Upper lobe of left lung (tissue), 6 donors: ENCODE measurements at regions not wholly inside any gene's neighbourhood (a gene's known extent, or its start where the extent isn't known, plus 50 kb on each side); places are given as distances from the start of the nearest gene placed in this dataset.

Experiments
- ATAC-seq, 2 donors: fragments of 200-7000 bp; cut with Tn5 transposase; one replicate each; pipeline ENCODE4 v1.9.1; 2022; ENCODE audit warnings: mild to moderate bottlenecking in 2 of 2, moderate library complexity in 2 of 2; ENCODE audit not compliant: low FRiP score in 2 of 2
- DNase-seq, 2 donors: peaks; one replicate each; pipeline ENCODE4 v3.0.0-alpha.2; 2019 to 2020
- H3K27ac ChIP-seq, 4 donors: fragments of 200-600 bp; sonication (generic); one replicate each; pipeline ENCODE4 v1.5.1; 2016 to 2019
- H3K27me3 ChIP-seq, 4 donors: fragments of 200-600 bp; sonication (generic); one replicate each; pipeline ENCODE4 v1.5.1; 2017 to 2019
- H3K36me3 ChIP-seq, 4 donors: fragments of 200-600 bp; sonication (generic); one replicate each; pipeline ENCODE4 v1.5.1; 2016 to 2019
- H3K4me1 ChIP-seq, 4 donors: fragments of 200-600 bp; sonication (generic); one replicate each; pipeline ENCODE4 v1.5.1; 2018 to 2019
- H3K4me3 ChIP-seq, 4 donors: fragments of 200-600 bp; sonication (generic); one replicate each; pipeline ENCODE4 v1.5.1; 2017 to 2019; ENCODE audit warnings: mild to moderate bottlenecking in 2 of 4, moderate library complexity in 1 of 4
- H3K9me3 ChIP-seq, 4 donors: fragments of 200-600 bp; sonication (generic); one replicate each; pipeline ENCODE4 v1.5.1; 2018 to 2019
- CTCF ChIP-seq, 6 experiments: fragments of 450-650 bp in 4 of 6; fragments of 200-600 bp in 2 of 6; sonication (generic) in 2 of 6; IDR thresholded peaks; one replicate each; pipeline ENCODE4 v1.5.1; 2016 to 2019; ENCODE audit warnings: antibody characterized with exemption in 6 of 6
- EP300 ChIP-seq, 4 donors: sonication (generic); formaldehyde crosslinking; IDR thresholded peaks; one replicate each; pipeline ENCODE4 v1.5.1; 2017; ENCODE audit warnings: antibody characterized with exemption in 4 of 4, control low read depth in 2 of 4
- POLR2A ChIP-seq, 4 donors: fragments of 450-650 bp; IDR thresholded peaks; one replicate each; pipeline ENCODE4 v1.5.1; 2016 to 2017; ENCODE audit warnings: antibody characterized with exemption in 4 of 4, mild to moderate bottlenecking in 2 of 4
- POLR2AphosphoS5 ChIP-seq, 2 donors: sonication (generic); formaldehyde crosslinking; IDR thresholded peaks; one replicate each; pipeline ENCODE4 v1.5.1; 2017; ENCODE audit warnings: antibody characterized with exemption in 2 of 2
- WGBS, 2 donors: methylation state at CpG; one replicate each; pipeline ENCODE4 v1.1.5; 2017 to 2018; 5-methylcytosine and 5-hydroxymethylcytosine counted together
- donor health status: DM: no; HTN: no; CAD: no; lungs with moderate emphysema.
- donor health status: DM: no; HTN: yes; CAD: no; lungs with severe emphysema.

DNA sequence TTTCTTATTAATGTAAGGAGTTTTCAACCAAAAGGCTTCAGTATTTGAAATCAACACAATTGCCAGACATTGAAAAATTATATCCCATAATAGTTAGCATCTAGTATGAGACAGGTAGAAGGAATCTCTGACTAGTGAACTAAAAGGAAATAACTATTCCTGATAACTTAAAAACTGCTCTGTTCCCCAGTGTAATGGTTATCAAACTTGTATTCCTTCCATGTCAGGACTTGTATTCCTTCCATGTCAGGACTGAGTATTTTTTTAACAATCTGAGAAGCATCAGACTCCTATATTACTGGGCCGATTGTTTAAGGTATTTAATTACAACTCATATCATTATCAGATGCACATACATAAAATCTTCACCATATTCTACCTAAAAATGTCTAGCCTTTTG is 238.5 kb downstream of the HNMT start:
- ATAC-seq (no peak), DNase-seq (no peak)
- no peak overlapping the region for H3K4me3 ChIP-seq
- H3K9me3 ChIP-seq: no peaks in the 10 kb centered on the region
- no peak for TF ChIP-seq CTCF (IDR thresholded peaks at IDR 0.05)
- TF ChIP-seq POLR2AphosphoS5 (IDR thresholded peaks at IDR 0.05): no peak
- no peak for TF ChIP-seq EP300 (IDR thresholded peaks at IDR 0.05)
- TF ChIP-seq POLR2A (IDR thresholded peaks at IDR 0.05): no peak
- no peaks in the 10 kb centered on the region for H3K4me1 ChIP-seq
- no peaks in the 10 kb centered on the region for H3K36me3 ChIP-seq
- H3K27ac ChIP-seq: no peak overlapping the region
- WGBS, 2 donors: 93 to 97% methylated on average over 1 of the region's 1 CpG
- H3K27me3 ChIP-seq: no peaks in the 10 kb centered on the region

DNA sequence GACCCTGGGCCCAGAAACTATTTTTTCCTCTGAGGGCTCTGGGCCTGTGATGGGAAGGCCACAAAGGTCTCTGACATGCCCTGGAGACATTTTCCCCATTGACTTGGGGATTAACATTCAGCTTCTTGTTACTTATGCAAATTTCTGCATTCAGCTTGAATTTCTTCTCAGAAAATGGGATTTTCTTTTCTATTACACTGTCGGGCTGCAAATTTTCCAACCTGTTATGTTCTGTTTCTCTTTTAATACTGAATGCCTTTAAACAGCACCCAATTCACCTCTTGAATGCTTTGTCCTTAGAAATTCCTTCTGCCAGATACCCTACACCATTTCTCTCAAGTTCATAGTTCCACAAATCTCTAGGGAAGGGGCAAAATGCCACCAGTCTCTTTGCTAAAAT is 241.0 kb downstream of the HNMT start:
- H3K4me1 ChIP-seq: no peaks in the 10 kb centered on the region
- TF ChIP-seq POLR2AphosphoS5 (IDR thresholded peaks at IDR 0.05): no peak
- TF ChIP-seq POLR2A (IDR thresholded peaks at IDR 0.05): no peak
- TF ChIP-seq CTCF (IDR thresholded peaks at IDR 0.05): no peak
- TF ChIP-seq EP300 (IDR thresholded peaks at IDR 0.05): no peak
- H3K27me3 ChIP-seq: no peaks in the 10 kb centered on the region
- ATAC-seq (no peak), DNase-seq (no peak)
- WGBS, 2 donors: 88 to 95% methylated on average over 1 of the region's 1 CpG
- no peak overlapping the region for H3K27ac ChIP-seq
- no peak overlapping the region for H3K4me3 ChIP-seq
- no peaks in the 10 kb centered on the region for H3K36me3 ChIP-seq
- H3K9me3 ChIP-seq: no peaks in the 10 kb centered on the region

GRCh38 chr2:138207074-138207930 is 243.0 kb downstream of the HNMT start:
- ATAC-seq: no peak
- H3K27ac ChIP-seq: no peak overlapping the region
- DNase-seq: no peak
- no peaks in the 10 kb centered on the region for H3K36me3 ChIP-seq
- H3K27me3 ChIP-seq: no peaks in the 10 kb centered on the region
- no peak for TF ChIP-seq CTCF (IDR thresholded peaks at IDR 0.05)
- TF ChIP-seq POLR2AphosphoS5 (IDR thresholded peaks at IDR 0.05): no peak
- no peak for TF ChIP-seq EP300 (IDR thresholded peaks at IDR 0.05)
- no peak for TF ChIP-seq POLR2A (IDR thresholded peaks at IDR 0.05)
- no peaks in the 10 kb centered on the region for H3K9me3 ChIP-seq
- no peak overlapping the region for H3K4me3 ChIP-seq
- WGBS, 2 donors: 97 to 99% methylated on average over 3 of the region's 3 CpGs
- no peaks in the 10 kb centered on the region for H3K4me1 ChIP-seq

- Histone ChIP-seq H3K27me3 (no peaks in the 10 kb centered on the region), H3K4me1 (no peaks in the 10 kb centered on the region), H3K27ac (no peak overlapping the region), H3K9me3 (no peaks in the 10 kb centered on the region), H3K36me3 (no peaks in the 10 kb centered on the region), H3K4me3 (no peak overlapping the region)
- TF ChIP-seq EP300 (IDR thresholded peaks at IDR 0.05) (no peak), POLR2A (IDR thresholded peaks at IDR 0.05) (no peak), CTCF (IDR thresholded peaks at IDR 0.05) (no peak), POLR2AphosphoS5 (IDR thresholded peaks at IDR 0.05) (no peak)
- DNase-seq (no peak), ATAC-seq (no peak)
- 84 to 86% methylated on average over 3 of the region's 3 CpGs for WGBS, 2 donors
Measured at GRCh38 chr2:138209009-138209408, 244.7 kb downstream of the HNMT start.

DNA sequence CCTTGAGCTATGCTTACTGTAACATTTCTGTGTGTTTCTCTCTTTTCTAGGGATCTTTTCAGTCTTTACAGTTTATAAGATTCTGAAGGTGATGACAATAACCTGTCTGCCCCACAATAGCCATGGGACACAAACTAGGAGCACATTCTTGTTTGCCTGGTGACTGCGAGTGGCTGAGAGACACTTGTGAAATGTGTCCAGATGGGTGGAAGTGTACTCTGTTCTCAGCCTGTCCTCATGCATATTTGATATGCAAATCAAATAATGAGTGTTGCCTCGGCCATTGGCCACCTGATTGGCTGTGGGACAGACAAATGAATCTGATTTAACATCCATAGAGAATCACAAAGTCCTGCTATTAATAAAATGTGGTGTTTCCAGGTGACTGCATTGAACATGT is 246.2 kb downstream of the HNMT start:
- ATAC-seq (no peak), DNase-seq (no peak)
- WGBS, 2 donors: 66 to 67% methylated on average over 2 of the region's 2 CpGs
- Histone ChIP-seq H3K4me3 (no peak overlapping the region), H3K27ac (no peak overlapping the region), H3K9me3 (no peaks in the 10 kb centered on the region), H3K36me3 (no peaks in the 10 kb centered on the region), H3K4me1 (no peaks in the 10 kb centered on the region), H3K27me3 (no peaks in the 10 kb centered on the region)
- TF ChIP-seq POLR2A (IDR thresholded peaks at IDR 0.05): no peak
- TF ChIP-seq CTCF (IDR thresholded peaks at IDR 0.05): no peak
- TF ChIP-seq EP300 (IDR thresholded peaks at IDR 0.05): no peak
- TF ChIP-seq POLR2AphosphoS5 (IDR thresholded peaks at IDR 0.05): no peak
